ENCODE measurements at regions not wholly inside any gene's neighbourhood (a gene's known extent, or its start where the extent isn't known, plus 50 kb on each side); places are given as distances from the start of the nearest gene placed in this dataset.
A peak's percentile ranks its signal among the peaks of the same experiment; 100 is the strongest.

- DNase-seq (ENCODE audit: extremely low spot score) = no peak
- Histone ChIP-seq H3K36me3 (ENCODE audit: insufficient read depth) (no peaks in the 10 kb centered on the region), H3K4me3 (ENCODE audit: low read depth, low read length) (no peak overlapping the region), H3K4me1 (ENCODE audit: insufficient read depth) (no peaks in the 10 kb centered on the region), H3K27ac (ENCODE audit: low read depth) (no peak overlapping the region)
- 50% methylated on average over 1 of the region's 1 CpG for WGBS
These were observed 105.3 kb downstream of the PTGS2 start for GRCh38 chr1:186574926-186575325.

DNA sequence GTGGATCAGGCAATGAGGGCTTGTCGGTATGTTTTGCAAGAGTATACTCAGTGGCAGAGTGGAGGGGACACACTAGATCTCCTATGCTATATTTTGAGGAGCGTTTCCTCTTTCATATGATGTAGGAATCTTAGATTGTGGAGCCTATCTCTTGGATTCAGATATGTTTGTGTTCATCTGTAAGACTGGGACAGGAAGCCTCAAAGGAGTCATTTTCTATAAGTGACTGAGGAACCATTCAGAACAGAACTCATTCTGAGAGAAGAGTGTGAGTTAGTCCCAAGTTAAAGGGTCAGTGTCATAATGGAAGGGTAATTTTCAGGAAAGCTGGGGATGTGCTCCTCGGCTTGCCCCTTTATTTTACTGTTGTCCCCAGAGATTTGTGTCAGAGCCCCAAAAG, 107.7 kb downstream of the PTGS2 start:
- Histone ChIP-seq H3K4me3 (ENCODE audit: low read depth, low read length) (no peak overlapping the region), H3K36me3 (ENCODE audit: insufficient read depth) (no peaks in the 10 kb centered on the region), H3K4me1 (ENCODE audit: insufficient read depth) (no peaks in the 10 kb centered on the region), H3K27ac (ENCODE audit: low read depth) (no peak overlapping the region)
- DNase-seq (ENCODE audit: extremely low spot score) = no peak
- WGBS = 92% methylated on average over 3 of the region's 3 CpGs

GRCh38 chr1:186571771-186572170, 108.5 kb downstream of the PTGS2 start:
- no peak for DNase-seq (ENCODE audit: extremely low spot score)
- no peaks in the 10 kb centered on the region for H3K36me3 ChIP-seq (ENCODE audit: insufficient read depth)
- no peak overlapping the region for H3K27ac ChIP-seq (ENCODE audit: low read depth)
- no peak overlapping the region for H3K4me3 ChIP-seq (ENCODE audit: low read depth, low read length)
- no peaks in the 10 kb centered on the region for H3K4me1 ChIP-seq (ENCODE audit: insufficient read depth)

DNA sequence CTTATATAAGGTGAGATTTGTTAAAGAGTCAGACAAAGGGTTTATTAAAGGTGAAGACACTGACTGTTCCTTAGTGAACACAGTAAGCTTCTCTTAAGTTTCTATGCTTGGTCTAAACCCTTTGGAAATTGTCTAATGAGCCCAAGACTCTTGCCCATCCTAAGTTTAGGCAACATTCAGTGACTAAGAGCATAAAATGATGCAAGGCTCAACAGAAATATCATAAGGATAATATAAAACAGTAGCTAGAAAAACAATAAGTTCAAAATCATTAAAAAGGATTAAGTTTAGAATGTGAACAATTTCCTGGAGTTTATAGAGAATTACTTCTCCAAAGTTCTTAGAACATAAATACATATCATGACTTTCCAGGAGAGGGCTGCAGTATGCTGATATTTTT, 108.9 kb upstream of the PDC start:
- H3K4me3 ChIP-seq (ENCODE audit: low read depth, low read length) = no peak overlapping the region
- H3K27ac ChIP-seq (ENCODE audit: low read depth) = no peak overlapping the region
- H3K4me1 ChIP-seq (ENCODE audit: insufficient read depth) = no peaks in the 10 kb centered on the region
- DNase-seq (ENCODE audit: extremely low spot score) = no peak
- H3K36me3 ChIP-seq (ENCODE audit: insufficient read depth) = no peaks in the 10 kb centered on the region

- WGBS = 61% methylated on average over 2 of the region's 2 CpGs
- H3K36me3 ChIP-seq (ENCODE audit: insufficient read depth) = no peaks in the 10 kb centered on the region
- DNase-seq (ENCODE audit: extremely low spot score) = no peak
- H3K4me3 ChIP-seq (ENCODE audit: low read depth, low read length) = no peak overlapping the region
- no peaks in the 10 kb centered on the region for H3K4me1 ChIP-seq (ENCODE audit: insufficient read depth)
- no peak overlapping the region for H3K27ac ChIP-seq (ENCODE audit: low read depth)
These were observed 107.3 kb upstream of the PDC start for GRCh38 chr1:186568221-186568620.

DNA sequence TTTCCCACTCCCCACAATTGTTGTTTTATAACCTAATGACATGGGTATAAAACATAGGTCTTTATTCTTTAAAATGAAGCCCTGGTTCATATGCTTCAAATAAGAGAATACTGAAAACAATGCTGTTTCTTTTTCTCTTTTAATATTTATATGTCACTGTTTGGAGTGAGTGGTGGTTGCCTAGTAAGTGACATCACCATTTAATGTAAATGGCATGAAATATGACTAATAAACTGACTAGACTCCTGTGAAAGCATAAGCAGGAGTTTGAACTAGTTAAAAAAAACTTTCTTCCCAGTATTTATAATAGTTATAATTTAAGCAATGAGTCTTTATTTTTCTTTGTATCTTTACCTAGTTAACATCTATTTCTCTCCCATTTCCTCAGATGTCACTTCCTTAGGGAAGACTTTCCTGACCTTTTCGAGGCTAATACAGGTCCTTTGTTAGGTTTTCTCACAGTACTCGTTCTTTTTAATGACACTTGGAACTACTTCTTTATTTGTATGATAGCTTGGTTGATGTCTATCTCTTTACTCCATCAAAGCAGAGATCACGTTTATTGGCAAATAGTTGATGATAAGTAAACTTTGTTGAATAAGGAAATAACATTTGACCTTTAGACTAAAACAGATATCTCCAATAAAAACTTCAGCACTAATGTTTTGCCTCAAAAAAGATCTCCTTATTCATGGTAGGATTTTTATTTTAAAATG, 105.4 kb upstream of the PDC start:
- Histone ChIP-seq H3K36me3 (ENCODE audit: insufficient read depth) (no peaks in the 10 kb centered on the region), H3K4me3 (ENCODE audit: low read depth, low read length) (no peak overlapping the region), H3K4me1 (ENCODE audit: insufficient read depth) (no peaks in the 10 kb centered on the region), H3K27ac (ENCODE audit: low read depth) (no peak overlapping the region)
- 33% methylated on average over 3 of the region's 3 CpGs for WGBS
- no peak for DNase-seq (ENCODE audit: extremely low spot score)

DNA sequence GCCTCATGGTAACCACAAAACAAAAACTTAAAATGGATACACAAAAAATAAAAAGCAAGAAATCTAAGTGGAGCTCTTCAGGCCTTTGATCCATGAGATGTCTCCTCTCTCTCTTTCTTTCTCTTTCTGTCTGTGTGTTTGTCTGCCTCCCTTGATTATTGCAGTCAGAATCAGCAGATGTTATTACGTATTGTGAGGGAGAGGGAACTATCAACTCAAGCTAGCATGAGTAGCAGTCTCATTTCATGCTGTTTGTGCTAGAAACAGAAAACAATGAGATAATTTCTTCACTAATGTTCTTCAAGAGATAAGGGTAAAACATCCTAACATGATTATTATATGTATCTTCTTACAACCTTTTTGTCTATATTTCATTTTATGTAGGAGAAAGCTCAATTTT, 103.7 kb upstream of the PDC start:
- DNase-seq (ENCODE audit: extremely low spot score) = no peak
- Histone ChIP-seq H3K36me3 (ENCODE audit: insufficient read depth) (no peaks in the 10 kb centered on the region), H3K27ac (ENCODE audit: low read depth) (no peak overlapping the region), H3K4me3 (ENCODE audit: low read depth, low read length) (no peak overlapping the region), H3K4me1 (ENCODE audit: insufficient read depth) (no peaks in the 10 kb centered on the region)
- 57% methylated on average over 1 of the region's 1 CpG for WGBS

GRCh38 chr1:186559601-186560116, 98.7 kb upstream of the PDC start:
- H3K4me3 ChIP-seq (ENCODE audit: low read depth, low read length) = no peak overlapping the region
- WGBS = 64% methylated on average over 6 of the region's 6 CpGs
- DNase-seq (ENCODE audit: extremely low spot score) = no peak
- no peak overlapping the region for H3K27ac ChIP-seq (ENCODE audit: low read depth)
- no peaks in the 10 kb centered on the region for H3K4me1 ChIP-seq (ENCODE audit: insufficient read depth)
- H3K36me3 ChIP-seq (ENCODE audit: insufficient read depth) = no peaks in the 10 kb centered on the region

DNA sequence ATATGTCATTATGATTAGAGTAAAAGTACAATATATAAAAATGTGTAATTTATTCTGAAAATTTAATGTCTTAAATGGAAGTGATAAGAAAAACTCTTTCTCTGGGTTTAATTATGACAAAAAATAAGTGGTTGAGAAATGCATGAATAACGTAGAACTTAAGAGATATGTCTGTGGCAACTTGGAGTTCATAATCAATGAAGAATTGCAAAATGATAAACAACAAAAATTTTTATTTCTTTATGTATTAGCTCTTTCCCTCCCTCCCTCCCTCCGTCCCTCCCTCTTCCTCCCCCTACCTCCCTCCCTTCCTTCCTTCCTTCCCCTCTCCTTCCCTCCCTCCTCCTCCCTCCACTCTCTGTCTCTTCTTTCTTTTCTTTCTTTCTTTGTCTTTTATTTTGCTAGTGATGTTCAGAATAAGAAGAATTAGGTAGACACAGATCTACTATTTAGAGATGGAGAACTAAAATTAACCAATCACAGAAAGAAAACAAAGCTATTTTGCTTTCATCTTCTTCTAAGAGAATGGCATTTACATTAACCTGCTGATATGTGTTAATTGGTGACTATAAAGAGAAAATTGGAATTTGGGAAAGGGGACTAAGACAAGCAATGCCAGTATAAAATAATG, 96.3 kb upstream of the PDC start:
- H3K36me3 ChIP-seq (ENCODE audit: insufficient read depth) = no peaks in the 10 kb centered on the region
- WGBS = 71% methylated on average over 2 of the region's 2 CpGs
- no peak overlapping the region for H3K4me3 ChIP-seq (ENCODE audit: low read depth, low read length)
- H3K4me1 ChIP-seq (ENCODE audit: insufficient read depth) = no peaks in the 10 kb centered on the region
- H3K27ac ChIP-seq (ENCODE audit: low read depth) = no peak overlapping the region
- no peak for DNase-seq (ENCODE audit: extremely low spot score)

- 89% methylated on average over 10 of the region's 10 CpGs for WGBS
- DNase-seq (ENCODE audit: extremely low spot score) = no peak
- H3K27ac ChIP-seq (ENCODE audit: low read depth) = no peak overlapping the region
- H3K4me1 ChIP-seq (ENCODE audit: insufficient read depth) = no peaks in the 10 kb centered on the region
- no peaks in the 10 kb centered on the region for H3K36me3 ChIP-seq (ENCODE audit: insufficient read depth)
- H3K4me3 ChIP-seq (ENCODE audit: low read depth, low read length) = no peak overlapping the region
These were observed 89.9 kb upstream of the PDC start for GRCh38 chr1:186550832-186551231.

GRCh38 chr1:186541003-186541402, 80.1 kb upstream of the PDC start:
- no peak overlapping the region for H3K27ac ChIP-seq (ENCODE audit: low read depth)
- DNase-seq (ENCODE audit: extremely low spot score) = no peak
- no peaks in the 10 kb centered on the region for H3K4me1 ChIP-seq (ENCODE audit: insufficient read depth)
- 94% methylated on average over 8 of the region's 8 CpGs for WGBS
- H3K4me3 ChIP-seq (ENCODE audit: low read depth, low read length) = no peak overlapping the region
- H3K36me3 ChIP-seq (ENCODE audit: insufficient read depth) = no peaks in the 10 kb centered on the region

GRCh38 chr1:186540521-186540920, 79.6 kb upstream of the PDC start:
- WGBS = 86% methylated on average over 3 of the region's 3 CpGs
- no peak overlapping the region for H3K4me3 ChIP-seq (ENCODE audit: low read depth, low read length)
- no peaks in the 10 kb centered on the region for H3K4me1 ChIP-seq (ENCODE audit: insufficient read depth)
- H3K27ac ChIP-seq (ENCODE audit: low read depth) = no peak overlapping the region
- H3K36me3 ChIP-seq (ENCODE audit: insufficient read depth) = no peaks in the 10 kb centered on the region
- DNase-seq (ENCODE audit: extremely low spot score) = no peak

DNA sequence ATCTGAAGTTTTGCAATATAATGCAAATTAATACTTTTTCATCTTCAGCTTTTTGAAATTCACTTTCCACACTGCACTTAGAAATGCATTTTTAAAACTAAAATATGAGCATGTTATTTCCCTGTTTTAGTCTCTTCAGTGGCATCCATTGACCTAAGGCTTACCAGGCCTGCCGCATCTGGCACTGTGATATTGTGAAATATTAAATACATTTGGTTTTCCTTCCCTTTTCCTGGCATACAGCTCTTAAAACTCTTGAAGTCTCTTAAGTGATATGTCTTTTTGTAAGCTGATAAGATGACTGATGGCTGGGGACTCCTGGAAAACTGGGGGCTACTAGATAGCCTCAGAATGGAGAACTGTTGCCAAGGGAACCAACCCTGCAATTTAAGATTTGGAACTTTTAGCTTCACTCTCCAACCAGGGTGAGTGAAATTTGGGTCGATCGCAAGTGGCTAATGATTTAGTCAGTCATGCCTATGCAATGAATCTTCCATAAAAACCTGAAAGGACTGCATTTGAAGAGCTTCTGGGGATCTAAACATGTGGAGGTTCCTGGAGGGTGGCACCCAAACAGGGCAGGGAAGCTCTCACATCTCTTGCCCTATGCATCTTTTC, 75.5 kb upstream of the PDC start:
- no peaks in the 10 kb centered on the region for H3K4me1 ChIP-seq (ENCODE audit: insufficient read depth)
- no peak for DNase-seq (ENCODE audit: extremely low spot score)
- no peaks in the 10 kb centered on the region for H3K36me3 ChIP-seq (ENCODE audit: insufficient read depth)
- H3K27ac ChIP-seq (ENCODE audit: low read depth) = no peak overlapping the region
- no peak overlapping the region for H3K4me3 ChIP-seq (ENCODE audit: low read depth, low read length)
- 96% methylated on average over 3 of the region's 3 CpGs for WGBS

- DNase-seq (ENCODE audit: extremely low spot score) = peak; percentile 15
- no peak overlapping the region for H3K27ac ChIP-seq (ENCODE audit: low read depth)
- H3K4me3 ChIP-seq (ENCODE audit: low read depth, low read length) = no peak overlapping the region
- no peaks in the 10 kb centered on the region for H3K4me1 ChIP-seq (ENCODE audit: insufficient read depth)
- 50% methylated on average over 5 of the region's 5 CpGs for WGBS
- no peaks in the 10 kb centered on the region for H3K36me3 ChIP-seq (ENCODE audit: insufficient read depth)
These were observed 74.6 kb upstream of the PDC start for GRCh38 chr1:186535388-186536133.

Data from urinary bladder (tissue), 3 donors.